ENCODE measurements at regions not wholly inside any gene's neighbourhood (a gene's known extent, or its start where the extent isn't known, plus 50 kb on each side); places are given as distances from the start of the nearest gene placed in this dataset.

GRCh38 chr4:177706916-177707315, 264.7 kb upstream of the AGA start:
- Histone ChIP-seq H3K4me1 (ENCODE audit: insufficient read depth, low read length) (no peaks in the 10 kb centered on the region), H3K27me3 (ENCODE audit: insufficient read depth, low read length, poor library complexity, severe bottlenecking) (no peaks in the 10 kb centered on the region), H3K9me3 (ENCODE audit: low read length) (no peaks in the 10 kb centered on the region), H3K36me3 (ENCODE audit: insufficient read depth, low read length) (no peaks in the 10 kb centered on the region), H3K27ac (ENCODE audit: low read depth, low read length) (no peak overlapping the region), H3K4me3 (ENCODE audit: low read length) (no peak overlapping the region)
- CTCF ChIA-PET, result no interaction called here
- peaks cover 0 to 3% (median under 1%) of the 10 kb centered on the region in 5 donors for H3K9me3 Mint-ChIP-seq
- POLR2A ChIA-PET, result no interaction called here
- no peak for DNase-seq
- H3K27ac Mint-ChIP-seq, result no peak overlapping the region
- peaks cover 0 to 3% of the 10 kb centered on the region in 2 donors for H3K27me3 Mint-ChIP-seq
- H3K36me3 Mint-ChIP-seq, result no peaks in the 10 kb centered on the region
- no peak overlapping the region for H3K4me3 Mint-ChIP-seq
- no peaks in the 10 kb centered on the region for H3K4me1 Mint-ChIP-seq

GRCh38 chr4:177713454-177713853, 271.2 kb upstream of the AGA start:
- Mint-ChIP-seq H3K9me3 (peaks cover 0 to 1% (median 0%) of the 10 kb centered on the region in 5 donors), H3K27ac (no peak overlapping the region), H3K27me3 (no peaks in the 10 kb centered on the region), H3K4me1 (no peaks in the 10 kb centered on the region), H3K4me3 (no peak overlapping the region), H3K36me3 (no peaks in the 10 kb centered on the region)
- Histone ChIP-seq H3K4me1 (ENCODE audit: insufficient read depth, low read length) (no peaks in the 10 kb centered on the region), H3K27ac (ENCODE audit: low read depth, low read length) (no peak overlapping the region), H3K36me3 (ENCODE audit: insufficient read depth, low read length) (no peaks in the 10 kb centered on the region), H3K27me3 (ENCODE audit: insufficient read depth, low read length, poor library complexity, severe bottlenecking) (no peaks in the 10 kb centered on the region), H3K9me3 (ENCODE audit: low read length) (no peaks in the 10 kb centered on the region), H3K4me3 (ENCODE audit: low read length) (no peak overlapping the region)
- ChIA-PET CTCF (no interaction called here), POLR2A (no interaction called here)
- no peak for DNase-seq

GRCh38 chr4:177717407-177717806, 275.2 kb upstream of the AGA start:
- no peaks in the 10 kb centered on the region for H3K9me3 ChIP-seq (ENCODE audit: low read length)
- no peaks in the 10 kb centered on the region for H3K36me3 ChIP-seq (ENCODE audit: insufficient read depth, low read length)
- Mint-ChIP-seq H3K27ac (no peak overlapping the region), H3K36me3 (no peaks in the 10 kb centered on the region), H3K27me3 (no peaks in the 10 kb centered on the region), H3K4me1 (no peaks in the 10 kb centered on the region), H3K4me3 (no peak overlapping the region), H3K9me3 (no peaks in the 10 kb centered on the region)
- ChIA-PET CTCF (no interaction called here), POLR2A (no interaction called here)
- H3K4me1 ChIP-seq (ENCODE audit: insufficient read depth, low read length), result no peaks in the 10 kb centered on the region
- DNase-seq, result no peak
- no peak overlapping the region for H3K27ac ChIP-seq (ENCODE audit: low read depth, low read length)
- H3K27me3 ChIP-seq (ENCODE audit: insufficient read depth, low read length, poor library complexity, severe bottlenecking), result no peaks in the 10 kb centered on the region
- H3K4me3 ChIP-seq (ENCODE audit: low read length), result no peak overlapping the region

GRCh38 chr4:177718514-177718913, 276.3 kb upstream of the AGA start:
- Mint-ChIP-seq H3K27me3 (peaks cover 0 to under 1% of the 10 kb centered on the region in 2 donors), H3K4me3 (no peak overlapping the region), H3K4me1 (no peaks in the 10 kb centered on the region), H3K9me3 (no peaks in the 10 kb centered on the region), H3K27ac (no peak overlapping the region), H3K36me3 (no peaks in the 10 kb centered on the region)
- Histone ChIP-seq H3K27ac (ENCODE audit: low read depth, low read length) (no peak overlapping the region), H3K36me3 (ENCODE audit: insufficient read depth, low read length) (no peaks in the 10 kb centered on the region), H3K4me1 (ENCODE audit: insufficient read depth, low read length) (no peaks in the 10 kb centered on the region), H3K4me3 (ENCODE audit: low read length) (no peak overlapping the region), H3K9me3 (ENCODE audit: low read length) (no peaks in the 10 kb centered on the region), H3K27me3 (ENCODE audit: insufficient read depth, low read length, poor library complexity, severe bottlenecking) (no peaks in the 10 kb centered on the region)
- ChIA-PET CTCF (no interaction called here), POLR2A (no interaction called here)
- no peak for DNase-seq

GRCh38 chr4:177726111-177726510, 283.9 kb upstream of the AGA start:
- Histone ChIP-seq H3K9me3 (ENCODE audit: low read length) (no peaks in the 10 kb centered on the region), H3K27ac (ENCODE audit: low read depth, low read length) (no peak overlapping the region), H3K4me1 (ENCODE audit: insufficient read depth, low read length) (no peaks in the 10 kb centered on the region), H3K4me3 (ENCODE audit: low read length) (no peak overlapping the region), H3K27me3 (ENCODE audit: insufficient read depth, low read length, poor library complexity, severe bottlenecking) (no peaks in the 10 kb centered on the region), H3K36me3 (ENCODE audit: insufficient read depth, low read length) (no peaks in the 10 kb centered on the region)
- no peak for DNase-seq
- ChIA-PET CTCF (no interaction called here), POLR2A (no interaction called here)
- peaks cover 0 to 4% (median 0%) of the 10 kb centered on the region in 5 donors for H3K9me3 Mint-ChIP-seq
- no peaks in the 10 kb centered on the region for H3K36me3 Mint-ChIP-seq
- H3K4me1 Mint-ChIP-seq, result no peaks in the 10 kb centered on the region
- no peak overlapping the region for H3K4me3 Mint-ChIP-seq
- H3K27me3 Mint-ChIP-seq, result peaks cover 0 to 3% of the 10 kb centered on the region in 2 donors
- H3K27ac Mint-ChIP-seq, result no peak overlapping the region

GRCh38 chr4:177728361-177729152, 286.3 kb upstream of the AGA start:
- Histone ChIP-seq H3K27ac (ENCODE audit: low read depth, low read length) (no peak overlapping the region), H3K9me3 (ENCODE audit: low read length) (no peaks in the 10 kb centered on the region), H3K4me3 (ENCODE audit: low read length) (no peak overlapping the region), H3K36me3 (ENCODE audit: insufficient read depth, low read length) (no peaks in the 10 kb centered on the region), H3K27me3 (ENCODE audit: insufficient read depth, low read length, poor library complexity, severe bottlenecking) (no peaks in the 10 kb centered on the region), H3K4me1 (ENCODE audit: insufficient read depth, low read length) (no peaks in the 10 kb centered on the region)
- no peak overlapping the region for H3K27ac Mint-ChIP-seq
- no peak overlapping the region for H3K4me3 Mint-ChIP-seq
- CTCF ChIA-PET, result interaction anchor here (1.0 kb wide), 1 partner anchor 478 kb away, joined by 3 read pairs; no protein-coding TSS in a partner anchor
- POLR2A ChIA-PET, result no interaction called here
- no peaks in the 10 kb centered on the region for H3K4me1 Mint-ChIP-seq
- H3K36me3 Mint-ChIP-seq, result no peaks in the 10 kb centered on the region
- no peak for DNase-seq
- H3K9me3 Mint-ChIP-seq, result peaks cover 0 to 13% (median 0%) of the 10 kb centered on the region in 5 donors
- H3K27me3 Mint-ChIP-seq, result peaks cover 0 to 2% of the 10 kb centered on the region in 2 donors

DNA sequence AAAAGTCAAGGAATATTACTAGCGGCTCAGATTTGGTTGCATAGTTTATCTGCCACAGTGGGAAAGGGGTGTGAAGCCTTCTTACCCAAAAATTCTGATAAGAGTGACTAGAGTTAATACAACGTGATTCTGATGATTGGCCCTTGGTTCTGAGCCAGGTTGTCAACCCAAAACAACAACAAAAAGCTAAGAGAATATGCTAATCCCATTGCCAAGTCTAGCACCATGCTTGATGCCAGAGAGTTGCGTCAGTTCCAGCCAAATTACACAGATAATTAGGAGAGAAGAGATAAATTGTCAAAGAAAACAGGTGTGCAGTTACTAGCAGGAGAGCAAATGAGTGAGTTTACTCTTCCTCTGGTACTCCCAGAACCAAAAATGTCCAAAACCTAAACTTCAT, 287.4 kb upstream of the AGA start:
- H3K9me3 ChIP-seq (ENCODE audit: low read length), result no peaks in the 10 kb centered on the region
- H3K4me3 ChIP-seq (ENCODE audit: low read length), result no peak overlapping the region
- no peak overlapping the region for H3K27ac ChIP-seq (ENCODE audit: low read depth, low read length)
- H3K4me3 Mint-ChIP-seq, result no peak overlapping the region
- H3K9me3 Mint-ChIP-seq, result peaks cover 0 to 13% (median 2%) of the 10 kb centered on the region in 5 donors
- H3K4me1 ChIP-seq (ENCODE audit: insufficient read depth, low read length), result no peaks in the 10 kb centered on the region
- H3K27ac Mint-ChIP-seq, result no peak overlapping the region
- H3K27me3 ChIP-seq (ENCODE audit: insufficient read depth, low read length, poor library complexity, severe bottlenecking), result no peaks in the 10 kb centered on the region
- H3K36me3 ChIP-seq (ENCODE audit: insufficient read depth, low read length), result no peaks in the 10 kb centered on the region
- H3K36me3 Mint-ChIP-seq, result no peaks in the 10 kb centered on the region
- peaks cover 0 to 2% of the 10 kb centered on the region in 2 donors for H3K27me3 Mint-ChIP-seq
- no peaks in the 10 kb centered on the region for H3K4me1 Mint-ChIP-seq
- ChIA-PET CTCF (no interaction called here), POLR2A (no interaction called here)
- no peak for DNase-seq

- no peaks in the 10 kb centered on the region for H3K4me1 ChIP-seq (ENCODE audit: insufficient read depth, low read length)
- no peak overlapping the region for H3K4me3 ChIP-seq (ENCODE audit: low read length)
- H3K4me3 Mint-ChIP-seq, result no peak overlapping the region
- H3K27ac Mint-ChIP-seq, result no peak overlapping the region
- ChIA-PET POLR2A (no interaction called here), CTCF (no interaction called here)
- H3K9me3 ChIP-seq (ENCODE audit: low read length), result no peaks in the 10 kb centered on the region
- no peaks in the 10 kb centered on the region for H3K36me3 Mint-ChIP-seq
- H3K27me3 Mint-ChIP-seq, result no peaks in the 10 kb centered on the region
- H3K36me3 ChIP-seq (ENCODE audit: insufficient read depth, low read length), result no peaks in the 10 kb centered on the region
- no peak overlapping the region for H3K27ac ChIP-seq (ENCODE audit: low read depth, low read length)
- H3K27me3 ChIP-seq (ENCODE audit: insufficient read depth, low read length, poor library complexity, severe bottlenecking), result no peaks in the 10 kb centered on the region
- DNase-seq, result no peak
- H3K9me3 Mint-ChIP-seq, result peaks cover 0 to 5% (median 2%) of the 10 kb centered on the region in 5 donors
- H3K4me1 Mint-ChIP-seq, result no peaks in the 10 kb centered on the region
These were observed 295.2 kb upstream of the AGA start for GRCh38 chr4:177737387-177737940.
